GM19372 (cell line): ENCODE measurements at regions not wholly inside any gene's neighbourhood (a gene's known extent, or its start where the extent isn't known, plus 50 kb on each side); places are given as distances from the start of the nearest gene placed in this dataset.

Source experiments
- ATAC-seq: cut with Tn5 transposase; IDR thresholded peaks from one replicate; pipeline ENCODE4 v1.9.1; 2021; ENCODE audit warnings: mild to moderate bottlenecking, low read depth, moderate library complexity; ENCODE audit not compliant: unreplicated experiment

DNA sequence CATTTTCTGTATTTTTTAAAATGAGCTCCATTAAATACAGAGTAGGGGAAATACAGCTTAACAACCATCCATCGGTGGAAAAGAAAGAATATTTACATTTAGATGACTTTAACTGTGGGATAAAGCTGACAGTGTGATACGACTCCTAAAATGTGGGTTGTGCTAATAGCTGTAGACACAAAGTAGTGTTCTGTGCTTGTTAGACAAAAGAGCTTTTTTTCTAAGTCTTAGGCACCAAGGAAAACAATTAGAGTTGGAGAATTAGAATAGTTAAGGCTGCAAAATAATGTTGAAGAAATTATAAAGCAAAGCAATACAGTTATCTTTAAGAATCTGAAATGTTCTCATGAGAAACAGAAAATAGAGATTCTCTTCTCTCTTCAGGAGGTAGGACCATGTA lies 307.7 kb upstream of the KIRREL3 start:
- ATAC-seq: no peak

DNA sequence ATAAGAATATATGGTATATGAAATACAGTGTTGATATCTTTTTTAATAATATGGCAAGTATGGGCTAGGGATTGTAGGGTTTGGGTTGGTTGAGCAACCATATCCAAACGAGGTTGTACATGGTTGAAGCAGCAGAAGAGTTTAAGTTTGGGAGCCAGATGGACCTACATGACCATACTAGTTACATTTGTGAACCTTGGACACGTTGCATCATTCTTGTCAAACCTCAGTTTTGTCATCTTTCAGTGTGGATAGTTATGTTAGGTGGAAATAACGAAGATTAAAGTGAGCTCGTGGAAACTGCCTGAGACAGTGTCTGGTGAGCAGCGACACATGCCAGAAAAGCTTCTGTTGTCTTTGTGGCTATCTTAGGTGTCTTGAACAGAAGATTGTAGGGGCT lies 307.1 kb upstream of the KIRREL3 start:
- ATAC-seq: no peak

DNA sequence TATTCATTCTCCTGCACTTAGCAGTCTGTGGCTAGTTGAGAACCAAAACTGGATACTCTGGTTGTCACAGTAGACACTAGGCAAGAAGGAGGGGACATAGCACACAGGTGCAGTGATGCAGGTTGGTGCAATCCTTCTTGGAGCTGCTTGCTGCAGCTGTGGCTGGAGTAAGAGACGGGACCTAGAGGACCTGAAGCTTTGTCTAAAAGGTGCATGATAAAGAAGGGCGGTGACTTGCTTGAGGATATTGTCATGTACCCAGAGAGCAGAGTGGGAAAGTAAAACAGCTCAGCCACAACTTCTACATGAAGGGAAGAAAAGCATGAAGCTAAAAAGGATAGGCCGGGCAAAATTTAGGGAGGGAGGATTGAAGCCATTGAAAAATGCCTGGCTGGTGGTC lies 304.1 kb upstream of the KIRREL3 start:
- ATAC-seq: no peak

DNA sequence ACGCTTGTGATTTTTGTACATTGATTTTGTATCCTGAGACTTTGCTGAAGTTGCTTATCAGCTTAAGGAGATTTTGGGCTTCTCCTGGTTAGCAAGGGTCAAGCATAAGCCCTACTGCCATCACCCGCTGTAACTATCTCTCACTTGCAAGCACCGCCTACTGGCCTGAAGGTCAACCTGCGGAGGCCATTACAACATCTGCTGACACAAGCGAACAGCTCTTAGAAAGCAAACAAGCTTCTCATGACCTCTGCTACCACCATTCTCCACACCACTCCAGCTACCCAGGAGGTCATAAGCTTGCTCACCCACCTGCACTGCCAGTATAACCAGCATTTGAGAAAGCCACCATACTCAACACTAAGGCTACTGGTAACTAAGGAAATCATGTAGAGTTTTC lies 288.4 kb upstream of the KIRREL3 start:
- ATAC-seq: no peak

DNA sequence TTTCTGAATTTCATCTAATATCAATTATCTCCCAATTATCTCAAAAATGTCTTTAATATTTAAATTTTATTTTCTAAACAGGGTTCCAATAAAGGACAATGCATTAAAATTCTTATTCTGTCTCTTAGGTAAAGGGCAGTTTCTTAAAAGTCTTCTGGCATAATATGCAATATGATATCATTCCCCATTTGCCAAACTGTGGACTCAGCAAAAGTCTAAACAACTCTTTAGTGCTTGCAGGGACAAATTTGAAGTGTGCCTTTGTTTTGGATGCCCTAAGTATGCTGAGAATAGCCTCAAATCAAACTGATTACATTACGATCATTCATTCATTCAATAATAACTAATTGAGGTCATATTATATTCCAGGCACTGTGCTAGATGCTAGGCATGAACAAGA lies 281.0 kb upstream of the KIRREL3 start:
- ATAC-seq: no peak

DNA sequence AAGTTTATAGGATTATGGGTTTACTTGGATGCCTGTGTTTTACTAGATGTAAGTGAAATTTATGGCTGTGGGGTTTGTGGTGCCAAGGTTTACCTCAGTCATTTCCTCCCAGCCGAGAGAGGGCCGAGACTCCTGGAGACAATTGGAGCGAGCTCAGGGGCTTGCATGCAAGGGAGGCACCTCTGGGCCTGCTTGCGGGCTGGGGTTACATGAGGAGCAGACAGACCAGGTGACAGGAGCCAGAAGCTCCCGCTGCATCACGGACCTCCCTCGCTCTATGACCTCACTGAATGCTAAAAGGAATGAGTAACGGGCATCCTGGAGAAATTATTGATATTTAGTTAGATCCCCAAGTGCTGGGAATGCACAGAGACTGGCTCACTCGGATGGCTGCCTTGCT lies 275.2 kb upstream of the KIRREL3 start:
- no peak for ATAC-seq

DNA sequence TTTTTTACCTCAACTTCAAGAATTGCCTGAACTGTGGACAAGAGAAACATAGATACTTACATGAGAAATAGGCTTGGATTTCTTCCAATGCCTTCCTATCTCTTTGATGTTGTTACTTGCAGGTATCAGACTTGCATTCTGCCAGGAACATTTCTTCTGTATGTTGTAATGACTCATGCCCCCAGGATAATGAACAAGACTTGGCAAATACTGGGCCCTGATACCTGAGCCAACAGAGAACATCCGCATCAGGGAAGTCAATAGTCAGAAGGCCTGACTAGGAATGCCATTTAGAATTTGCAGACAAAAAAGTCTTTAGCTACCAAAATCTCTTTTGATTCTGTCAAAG lies 273.7 kb upstream of the KIRREL3 start:
- no peak for ATAC-seq

DNA sequence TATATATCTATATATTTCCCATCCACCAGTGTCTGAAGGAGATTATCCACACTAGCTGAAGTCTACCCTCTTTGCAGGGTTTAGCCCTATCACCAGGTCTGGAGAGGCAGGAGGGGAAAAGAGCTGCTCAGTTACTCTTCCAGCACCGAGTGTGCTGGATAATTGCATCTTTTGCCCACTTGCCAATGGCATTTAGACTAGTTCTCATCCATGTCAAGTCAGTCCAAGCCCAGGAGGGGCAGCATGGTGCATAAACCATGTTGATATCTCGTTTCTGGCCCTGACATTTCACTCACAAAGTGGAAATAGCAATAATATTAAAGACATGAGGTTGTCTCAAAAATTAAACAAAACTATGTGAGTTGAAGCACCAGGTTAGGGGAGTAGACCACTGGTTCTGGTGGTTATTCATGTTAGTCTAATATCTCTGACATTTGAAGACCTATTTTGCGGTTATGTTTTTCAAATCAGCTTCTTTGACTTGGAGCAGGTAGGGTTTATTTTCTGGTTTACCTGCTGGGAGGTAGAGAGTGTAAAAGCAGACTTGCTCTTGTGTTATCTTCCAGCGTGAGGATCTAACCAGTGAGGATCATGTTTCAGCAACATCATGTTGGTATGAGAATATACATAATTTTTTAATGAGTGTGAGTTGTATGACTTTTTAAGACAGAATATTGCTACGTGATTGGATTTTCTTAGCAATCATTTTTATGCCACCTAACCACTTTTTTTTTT lies 273.2 kb upstream of the KIRREL3 start:
- ATAC-seq: no peak

DNA sequence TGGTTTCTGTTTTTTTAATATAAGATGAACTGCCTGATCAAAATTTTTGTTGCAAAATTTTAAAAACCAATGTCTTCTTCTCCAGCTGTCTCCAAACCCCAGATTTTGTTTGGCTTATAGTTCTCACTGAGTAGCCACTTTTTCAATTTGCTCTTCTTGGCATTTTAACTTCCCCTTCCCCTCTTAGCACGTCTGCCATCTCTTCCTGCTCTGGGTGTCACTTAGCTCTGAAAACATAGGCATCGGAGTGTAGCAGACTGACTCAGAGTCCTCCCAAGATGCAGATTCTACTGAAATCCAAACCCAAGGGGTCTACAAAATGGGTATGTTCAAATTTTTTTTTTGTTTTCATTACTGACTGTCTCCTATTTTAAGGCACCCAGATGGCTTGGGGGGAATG lies 270.3 kb upstream of the KIRREL3 start:
- no peak for ATAC-seq

DNA sequence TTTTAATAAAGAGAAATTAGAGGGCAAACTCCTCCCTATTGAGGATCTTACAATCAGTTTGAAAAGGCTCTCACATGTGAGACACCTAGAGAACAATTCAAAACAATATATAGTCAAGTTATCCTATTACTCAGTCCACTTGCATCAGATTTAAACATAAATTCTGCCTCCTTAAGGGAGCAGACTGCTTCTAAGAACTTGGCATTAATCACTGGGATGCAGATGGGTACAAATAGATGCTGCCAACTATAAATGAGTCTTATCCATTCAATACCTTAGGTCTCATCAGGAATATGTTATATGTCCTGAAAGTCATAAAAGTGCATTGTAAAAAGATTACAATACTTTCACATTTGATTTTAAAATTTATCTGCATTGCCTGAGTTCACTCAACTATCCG lies 269.3 kb upstream of the KIRREL3 start:
- ATAC-seq: no peak

DNA sequence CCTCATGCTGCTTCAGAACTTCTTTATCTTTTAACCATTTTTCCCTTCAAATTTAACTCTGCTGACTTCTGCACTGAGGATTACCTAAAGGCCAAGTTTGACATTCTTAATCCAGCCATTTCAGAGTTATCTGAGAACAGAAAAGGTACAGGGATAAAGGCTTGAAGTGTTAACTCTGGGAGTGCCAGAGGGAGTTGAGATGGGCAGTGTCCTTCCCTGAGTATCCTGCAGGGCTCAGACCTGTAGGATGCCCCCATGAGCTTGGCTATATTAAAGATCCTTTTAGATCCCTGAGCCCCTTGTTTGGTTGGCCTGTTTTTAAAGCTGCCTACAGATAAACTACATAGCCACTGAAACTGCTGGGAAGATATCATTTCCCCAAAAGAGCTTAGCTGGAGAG lies 268.4 kb upstream of the KIRREL3 start:
- ATAC-seq: no peak

DNA sequence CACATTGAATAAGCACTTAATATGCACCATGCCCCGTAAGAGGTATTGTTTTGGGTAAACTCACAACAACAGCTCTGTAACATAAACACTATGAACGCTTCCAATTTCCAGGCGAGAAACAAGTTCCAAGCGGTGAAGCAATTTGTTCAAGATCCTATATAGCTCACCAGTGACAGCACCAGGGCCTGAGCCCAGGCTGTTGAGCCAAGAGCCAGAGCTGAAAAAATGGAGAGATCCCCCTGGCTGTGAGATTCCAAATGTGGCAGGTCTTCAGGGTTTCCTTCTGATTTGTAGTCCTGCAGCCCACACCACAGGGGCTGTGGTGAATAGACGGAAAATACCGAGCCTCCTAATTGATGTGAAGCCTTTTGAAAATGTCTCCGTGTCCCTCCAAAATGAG lies 268.0 kb upstream of the KIRREL3 start:
- no peak for ATAC-seq

DNA sequence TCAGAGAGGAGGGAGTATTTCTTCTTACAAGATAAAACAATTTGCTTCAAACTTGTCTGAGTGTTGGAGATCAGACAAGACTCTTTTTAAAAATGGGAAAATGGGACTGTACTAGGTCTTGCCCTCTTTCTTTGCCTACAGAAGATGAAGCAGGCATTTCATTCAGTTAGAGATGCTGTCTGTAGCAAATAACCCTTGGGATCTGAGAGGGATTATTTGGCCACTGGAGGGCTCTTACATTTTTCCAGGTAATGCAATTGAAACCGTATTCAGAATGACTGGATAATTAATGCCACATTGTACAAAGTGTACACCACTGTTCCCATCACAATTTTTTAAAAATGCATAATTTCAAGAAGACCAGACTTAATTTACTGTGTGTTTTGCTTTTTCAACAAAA lies 258.5 kb upstream of the KIRREL3 start:
- ATAC-seq: no peak

DNA sequence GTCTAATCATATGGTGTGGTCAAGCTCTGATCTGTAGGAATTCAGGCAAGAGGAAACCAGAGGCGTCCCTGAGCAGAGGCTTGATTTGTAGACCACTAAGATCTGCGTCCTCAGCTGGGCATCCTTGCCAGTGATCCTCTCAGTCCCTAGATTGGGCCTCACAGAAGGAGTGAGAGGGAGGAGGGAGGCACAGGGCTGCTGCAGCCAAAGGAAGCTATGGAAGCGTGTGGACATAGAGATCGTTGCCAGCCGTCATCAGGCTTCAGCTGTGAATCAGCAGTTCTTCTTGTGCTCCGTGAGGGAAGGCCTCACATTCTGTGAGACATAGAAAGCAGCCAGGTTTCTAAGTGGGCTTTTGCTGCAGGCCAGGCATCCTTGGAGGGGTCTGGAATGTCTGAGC lies 254.6 kb upstream of the KIRREL3 start:
- ATAC-seq: no peak

DNA sequence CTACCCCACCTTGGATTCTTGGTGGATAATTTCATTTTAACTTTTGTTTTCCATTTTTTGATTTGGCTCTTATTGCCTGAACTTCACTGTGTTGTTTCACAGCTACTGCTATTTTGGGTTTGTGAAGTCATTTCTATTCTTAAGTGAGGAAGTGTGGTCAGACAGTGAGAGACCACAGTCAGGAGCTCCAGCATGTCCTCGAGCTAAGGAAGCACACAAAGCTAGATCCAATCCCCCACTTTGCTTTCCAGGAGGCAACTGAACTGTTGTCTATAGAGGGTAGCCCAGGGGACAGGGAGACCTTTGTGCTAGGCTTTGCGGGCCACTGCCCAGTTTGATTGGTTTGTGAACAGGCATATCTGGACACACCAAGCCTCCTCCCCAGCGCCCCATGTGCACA lies 251.8 kb upstream of the KIRREL3 start:
- no peak for ATAC-seq

DNA sequence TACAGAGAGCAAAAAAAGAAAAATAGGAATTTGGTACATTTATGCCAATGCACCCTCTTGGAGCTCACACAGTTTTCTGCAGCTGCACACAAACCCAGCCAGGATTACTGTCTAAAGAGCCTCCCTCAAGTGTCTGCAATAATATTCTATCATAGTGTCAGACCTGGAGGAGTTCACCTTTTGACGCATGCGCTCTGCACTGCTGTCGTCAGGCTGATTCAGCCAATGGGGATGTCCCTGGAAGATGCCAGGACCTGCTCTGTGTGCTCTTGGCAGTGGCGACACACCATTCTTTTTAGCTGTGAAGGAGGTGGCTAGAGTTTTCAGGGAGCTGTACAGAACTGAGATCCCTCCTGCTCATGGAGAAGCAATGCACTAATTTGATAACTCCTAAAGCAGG lies 249.0 kb upstream of the KIRREL3 start:
- ATAC-seq: no peak

DNA sequence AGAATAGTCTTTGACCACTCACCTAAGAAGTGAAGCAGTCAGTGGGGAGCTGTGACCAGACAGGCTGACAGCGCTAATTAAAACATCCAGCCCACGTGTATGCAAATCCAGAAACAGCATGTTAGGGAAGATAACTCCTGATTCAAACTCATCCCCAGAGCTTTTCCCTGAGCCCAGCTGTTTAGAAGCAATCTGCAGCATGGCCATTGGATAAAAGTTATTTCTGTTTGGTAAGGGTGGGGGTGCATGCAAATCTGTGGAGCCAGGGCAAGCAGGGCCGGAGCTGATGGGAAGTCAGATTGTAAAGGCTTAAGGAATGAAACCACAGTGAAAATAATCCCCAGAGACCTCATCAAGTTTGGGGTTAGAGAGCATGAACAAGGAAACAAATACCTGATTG lies 247.9 kb upstream of the KIRREL3 start:
- no peak for ATAC-seq

DNA sequence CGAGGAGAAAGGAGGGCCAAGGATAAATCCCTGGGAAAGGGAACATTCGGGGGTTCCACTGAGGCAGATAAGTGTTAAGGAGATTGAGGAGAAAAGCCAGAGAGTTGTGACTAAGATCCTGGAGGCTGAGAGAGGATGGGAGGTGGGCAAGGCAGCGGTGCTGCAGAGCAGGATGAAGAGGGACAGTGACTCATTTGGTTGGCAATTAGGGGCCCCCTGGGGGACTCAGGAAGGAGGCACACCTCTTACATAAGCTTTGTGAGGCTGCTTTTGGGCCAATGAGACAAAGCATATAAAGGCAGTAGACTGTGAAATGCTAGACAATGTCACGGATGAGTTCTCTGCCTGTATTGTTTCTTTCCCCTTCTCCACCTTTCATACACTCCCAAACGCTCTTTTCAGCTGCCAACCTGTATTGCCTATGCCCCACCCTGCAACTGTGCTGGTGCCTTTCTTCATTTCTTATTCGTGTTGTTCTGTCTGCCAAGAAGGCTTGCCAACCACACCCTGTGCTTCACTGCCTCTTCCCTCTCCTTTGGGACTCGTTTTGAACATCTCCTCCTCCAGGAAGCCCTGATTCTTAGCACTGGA lies 246.8 kb upstream of the KIRREL3 start:
- no peak for ATAC-seq

DNA sequence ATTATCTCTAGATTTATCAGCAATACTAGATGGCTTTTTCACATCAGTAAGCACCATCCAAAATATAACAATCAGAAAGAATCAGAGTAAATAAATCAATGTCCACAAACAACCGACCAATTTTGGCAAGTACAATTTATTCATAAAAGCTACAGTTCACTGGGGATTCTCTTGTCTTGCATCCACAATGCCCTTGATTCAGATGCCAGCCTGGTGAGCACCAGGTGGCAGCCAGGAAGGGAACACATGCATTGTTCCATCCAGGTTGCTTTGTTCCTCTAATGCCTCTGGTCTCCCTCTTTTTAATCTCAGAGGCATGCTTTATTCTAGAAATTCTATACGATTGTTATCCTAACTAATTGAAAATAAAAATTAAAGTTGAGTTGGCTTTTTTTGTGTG lies 242.1 kb upstream of the KIRREL3 start:
- no peak for ATAC-seq

DNA sequence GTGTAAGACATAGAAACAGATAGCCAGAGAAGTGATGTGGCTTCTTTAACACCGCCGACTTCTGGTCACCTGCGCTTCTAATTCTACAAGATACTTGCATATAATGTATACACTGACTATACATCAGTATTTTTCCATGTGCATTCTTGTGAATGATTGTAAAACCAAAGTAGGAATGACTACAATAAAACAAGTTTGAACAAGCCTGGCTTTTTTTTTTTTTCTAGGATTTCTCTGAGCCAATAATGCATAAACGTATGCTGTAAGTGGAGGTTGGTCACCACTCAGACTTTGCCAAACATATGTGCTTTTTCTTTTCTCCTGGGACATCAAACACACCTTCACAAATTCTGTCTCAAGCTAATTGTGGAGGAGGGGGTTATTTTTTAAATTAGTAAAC lies 237.8 kb upstream of the KIRREL3 start:
- no peak for ATAC-seq

DNA sequence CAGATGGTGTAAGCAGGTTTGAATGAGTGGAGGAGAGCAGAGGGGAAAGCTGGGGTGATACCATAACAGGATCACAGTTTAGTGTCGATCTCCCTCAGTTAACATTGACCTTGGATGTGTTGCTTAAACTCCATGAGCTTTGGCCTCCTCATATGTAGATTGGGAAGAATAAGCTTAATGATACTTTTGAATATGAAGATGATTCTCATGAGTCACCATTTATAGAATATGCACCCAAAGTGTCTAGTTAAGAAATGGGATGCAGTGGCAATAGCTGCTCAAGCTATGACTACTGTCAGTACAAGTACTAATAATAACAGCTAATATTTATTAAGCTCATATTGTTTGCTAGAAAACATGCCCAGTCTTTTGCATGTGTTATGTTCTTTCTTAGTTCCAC lies 236.2 kb upstream of the KIRREL3 start:
- ATAC-seq: no peak

DNA sequence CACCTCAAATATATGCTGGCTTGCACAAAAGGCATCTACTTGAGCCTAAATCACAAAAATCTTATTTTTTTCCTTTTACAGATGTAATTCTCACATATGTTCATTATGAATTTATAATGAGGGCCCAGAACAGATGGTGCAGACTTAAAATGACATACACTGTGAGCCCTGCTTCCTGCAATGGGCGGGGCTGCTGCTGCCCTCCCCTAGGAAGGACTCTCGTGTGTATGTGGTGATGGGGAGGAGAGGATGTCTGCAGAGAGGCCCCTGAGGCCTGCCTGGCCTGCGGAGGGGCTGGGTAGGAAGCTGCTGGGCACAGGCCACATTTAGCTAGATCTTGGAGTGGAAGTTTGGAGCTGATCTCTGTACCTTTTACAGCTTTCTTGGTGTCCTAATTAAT lies 233.4 kb upstream of the KIRREL3 start:
- ATAC-seq: no peak

DNA sequence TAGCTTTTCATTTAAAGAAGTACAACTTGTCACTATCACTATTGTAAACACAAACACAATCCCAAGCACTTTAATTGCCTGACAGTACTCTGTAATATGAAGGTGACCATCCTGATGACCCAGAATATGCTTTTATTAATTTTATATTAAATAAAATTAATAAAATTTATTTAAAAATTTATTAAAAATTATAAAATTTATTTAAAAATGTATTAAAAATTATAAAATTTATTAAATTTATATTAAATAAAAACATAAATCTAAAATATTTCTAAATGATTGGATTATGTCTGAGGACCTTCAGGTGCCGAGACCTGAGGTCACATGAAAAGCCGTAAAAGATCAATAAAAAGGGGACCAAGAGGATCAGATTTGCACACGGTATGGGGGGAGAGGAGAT lies 229.8 kb upstream of the KIRREL3 start:
- ATAC-seq: no peak
